ENCODE measurements at regions not wholly inside any gene's neighbourhood (a gene's known extent, or its start where the extent isn't known, plus 50 kb on each side); places are given as distances from the start of the nearest gene placed in this dataset.

DNA sequence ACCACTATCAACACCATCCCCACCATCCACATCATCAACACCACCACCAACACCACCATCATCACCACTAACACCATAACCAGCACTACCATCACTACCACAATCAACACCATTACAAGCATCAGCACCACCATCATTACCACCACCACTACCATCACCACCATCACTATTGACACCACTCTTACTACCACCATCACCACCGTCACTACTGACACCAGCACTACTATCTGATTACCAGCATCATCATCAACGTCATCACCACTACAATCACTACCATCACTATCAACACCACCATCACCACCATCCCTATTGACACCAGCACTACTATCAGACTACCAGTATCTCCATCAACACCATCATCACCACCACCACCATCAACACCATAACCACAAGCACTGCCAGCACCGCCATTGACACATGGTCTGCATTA lies 106.1 kb upstream of the RUNX3 start:
- no peak for DNase-seq

DNA sequence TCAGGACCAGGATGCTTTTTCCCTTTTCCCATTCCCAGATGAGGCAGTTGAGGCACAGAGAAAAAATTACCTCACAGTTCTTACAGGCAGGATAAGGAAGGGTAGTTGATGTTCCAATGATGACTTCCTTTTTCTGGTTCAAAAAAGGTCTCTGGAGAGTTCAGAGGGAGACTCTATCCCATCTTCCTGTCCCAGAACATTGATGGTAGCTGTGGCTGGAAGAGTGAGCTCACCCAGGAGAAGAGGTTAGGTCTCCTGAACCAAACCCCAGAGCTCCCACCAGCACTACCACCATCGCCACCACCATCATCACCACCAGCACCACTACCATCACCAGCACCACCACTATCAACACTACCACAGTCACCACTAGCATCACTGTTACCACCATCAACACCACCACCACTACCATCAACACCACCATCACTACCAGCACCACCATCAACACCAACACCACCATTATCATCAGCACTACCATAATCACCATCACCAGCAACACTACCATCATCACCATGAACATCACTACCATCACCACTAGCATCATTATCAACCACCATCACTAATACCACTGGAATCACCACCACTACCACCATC lies 105.5 kb upstream of the RUNX3 start:
- no peak for DNase-seq

DNA sequence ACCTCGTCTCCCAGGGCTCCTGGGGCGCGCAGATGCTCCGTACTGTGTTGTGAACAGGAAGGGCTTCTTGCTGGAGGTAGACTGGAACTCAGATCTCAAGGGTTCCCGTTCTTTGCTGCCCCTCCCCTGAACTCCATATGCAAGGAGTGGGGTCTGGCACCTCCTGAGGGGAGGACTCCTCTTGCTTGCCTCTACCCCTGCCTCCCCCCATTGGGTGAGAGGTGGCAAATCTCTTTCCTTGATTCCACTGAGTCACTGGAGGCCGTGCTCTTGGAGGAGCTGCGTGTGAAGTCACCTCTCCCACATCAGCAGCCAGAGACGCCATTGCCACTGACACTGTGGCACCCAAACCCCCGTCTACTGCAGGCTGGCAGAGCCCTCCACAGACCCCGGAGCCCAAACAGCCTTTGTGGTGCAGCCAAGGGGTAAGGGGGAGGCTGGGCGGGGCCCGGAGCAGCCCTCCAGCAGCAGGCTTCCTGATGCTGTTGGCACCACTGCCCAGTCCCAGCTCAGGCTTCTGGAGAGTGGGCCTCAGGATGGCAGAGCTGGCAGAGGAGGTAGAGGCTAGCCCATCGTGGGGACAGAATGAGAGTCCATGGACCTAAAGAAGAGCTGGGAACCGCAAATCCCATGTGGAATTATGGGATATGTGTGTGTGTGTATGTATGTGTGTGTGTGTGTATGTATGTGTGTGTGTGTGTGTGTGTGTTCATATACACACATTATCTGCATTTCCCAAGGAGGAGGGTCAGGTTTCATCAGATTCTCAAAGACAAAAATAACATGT lies 104.9 kb upstream of the RUNX3 start:
- no peak for DNase-seq

DNA sequence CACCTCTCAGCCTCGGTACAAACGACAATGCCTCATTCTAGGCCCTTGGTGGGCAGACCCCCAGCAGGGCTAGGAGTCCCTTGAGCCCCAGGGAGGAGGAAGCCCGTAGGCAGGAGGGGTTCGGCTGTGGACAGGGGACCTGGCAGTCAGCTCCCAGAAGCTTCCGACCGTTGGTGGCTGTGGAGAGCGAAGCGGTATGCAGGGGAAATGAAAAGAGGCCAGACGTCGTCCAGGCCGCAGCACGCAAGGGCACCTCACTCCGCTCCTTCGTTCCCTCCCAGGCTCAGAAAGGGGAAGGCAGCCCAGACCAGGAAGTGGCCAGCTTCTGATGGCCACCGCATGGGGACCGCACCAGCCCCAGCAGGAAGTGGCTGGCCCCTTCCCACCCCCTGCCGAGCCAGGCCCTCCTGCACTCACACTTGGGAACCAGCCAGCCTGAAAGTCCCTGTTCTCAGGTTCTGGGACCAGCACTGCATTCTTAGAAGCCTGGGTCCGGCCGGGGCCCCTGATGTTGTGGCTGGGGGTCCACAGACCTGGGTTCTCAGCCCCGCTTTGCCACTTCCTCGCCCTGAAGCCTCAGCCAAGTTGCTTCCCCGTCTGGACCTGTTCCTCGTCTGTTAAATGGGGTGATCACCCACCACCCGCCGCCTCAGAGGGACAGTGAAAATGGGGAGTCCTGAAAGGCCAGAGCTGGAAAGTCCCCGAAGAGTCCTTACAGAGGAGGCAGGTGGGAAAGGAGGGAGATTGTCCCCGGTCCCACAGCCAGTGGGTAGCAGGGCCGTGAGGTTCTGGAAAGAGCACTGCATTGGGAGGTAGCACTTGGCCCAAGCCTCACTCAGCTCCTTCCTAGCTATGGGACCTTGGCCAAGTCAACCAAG lies 104.0 kb upstream of the RUNX3 start:
- DNase-seq: peak in 2 of 3 donors; percentile 29 to 56

DNA sequence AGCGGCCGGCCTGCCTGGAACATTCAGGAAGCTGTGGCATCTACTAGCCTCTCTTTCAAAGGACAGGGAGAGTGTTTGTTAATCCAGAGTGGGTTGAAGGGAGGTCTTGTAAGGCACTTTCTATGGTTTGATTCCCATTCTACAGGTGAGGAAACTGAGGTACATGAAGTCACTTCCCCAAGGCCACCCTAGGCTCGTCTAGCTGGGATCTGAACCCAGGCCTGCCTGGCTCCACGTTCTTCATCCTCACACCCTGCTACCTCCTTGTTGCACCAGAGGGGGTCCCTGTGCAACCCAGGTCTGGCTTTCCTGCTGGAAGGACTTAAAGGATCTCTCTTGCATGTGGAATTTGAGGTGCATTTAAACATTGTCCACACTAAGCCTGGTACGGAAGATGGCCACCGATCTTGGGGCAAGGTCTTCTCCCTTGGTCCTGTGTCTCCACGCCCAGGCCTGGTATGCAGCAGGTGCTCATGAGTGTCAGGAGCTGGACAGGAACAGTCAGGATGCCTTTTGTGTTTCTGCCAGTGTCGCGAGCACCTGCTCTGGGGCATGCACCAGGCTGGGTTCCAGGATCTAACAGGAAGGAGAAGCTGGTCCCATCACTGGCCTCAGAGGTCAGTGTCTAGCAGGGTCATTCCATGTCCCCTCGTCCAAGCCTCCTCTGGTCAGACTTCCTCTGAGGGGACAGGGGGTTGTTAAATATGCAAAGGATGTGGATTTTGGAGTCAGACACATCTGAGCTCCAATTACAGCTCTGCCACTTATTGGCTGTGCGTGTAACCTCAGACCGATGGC lies 103.2 kb upstream of the RUNX3 start:
- DNase-seq: no peak

DNA sequence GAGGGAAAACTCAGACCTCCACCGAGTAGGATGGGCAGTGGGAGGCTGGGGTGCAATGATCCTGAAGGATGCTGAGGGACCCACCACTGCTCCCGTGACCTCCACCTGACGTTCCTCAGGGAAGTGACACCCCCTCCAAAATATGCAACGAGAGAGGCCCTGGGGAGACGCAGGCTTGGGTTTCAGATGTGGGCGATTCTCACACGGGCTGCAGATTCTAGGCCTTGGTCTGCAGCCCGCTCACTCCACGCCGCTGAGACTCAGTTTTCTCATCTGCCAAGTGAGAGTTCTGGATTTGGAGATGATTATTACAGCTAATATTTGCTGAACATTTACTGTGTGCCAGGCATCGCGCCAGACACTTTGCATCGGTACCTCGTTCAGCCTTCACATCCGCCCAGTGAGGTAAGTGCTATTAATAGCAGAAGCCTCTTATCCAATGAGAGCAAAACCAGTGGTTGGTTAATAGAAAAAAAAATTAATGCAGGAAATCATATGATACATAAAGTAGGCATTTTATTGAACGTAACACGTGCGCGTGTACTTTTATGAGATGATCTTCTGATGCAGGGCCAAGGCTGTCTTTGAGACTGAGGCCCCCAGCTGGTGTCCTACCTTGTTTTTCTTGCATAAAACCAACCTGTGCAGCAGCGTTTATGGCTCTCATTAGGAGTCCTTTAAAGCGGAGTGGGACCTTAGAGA lies 102.0 kb upstream of the RUNX3 start:
- peak; percentile 48 to 74 (median 67) for DNase-seq

DNA sequence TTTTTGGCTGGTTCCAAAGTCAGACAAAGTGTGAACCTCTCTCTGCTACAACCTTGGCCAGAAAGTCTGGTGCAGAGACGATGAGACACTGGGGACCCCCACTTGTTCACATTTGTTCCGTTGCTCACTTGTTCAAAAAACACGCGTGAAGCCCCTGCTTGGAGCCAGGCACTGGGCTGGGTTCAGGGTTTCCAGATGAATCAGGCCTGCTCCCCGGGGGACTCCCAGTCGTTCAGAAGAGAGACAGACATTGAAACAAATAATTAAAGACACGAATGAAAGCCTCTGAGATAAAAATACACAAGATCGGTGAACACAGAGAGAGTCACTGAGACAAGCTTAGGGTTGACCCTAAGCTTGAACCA lies 101.5 kb upstream of the RUNX3 start:
- DNase-seq: no peak

DNA sequence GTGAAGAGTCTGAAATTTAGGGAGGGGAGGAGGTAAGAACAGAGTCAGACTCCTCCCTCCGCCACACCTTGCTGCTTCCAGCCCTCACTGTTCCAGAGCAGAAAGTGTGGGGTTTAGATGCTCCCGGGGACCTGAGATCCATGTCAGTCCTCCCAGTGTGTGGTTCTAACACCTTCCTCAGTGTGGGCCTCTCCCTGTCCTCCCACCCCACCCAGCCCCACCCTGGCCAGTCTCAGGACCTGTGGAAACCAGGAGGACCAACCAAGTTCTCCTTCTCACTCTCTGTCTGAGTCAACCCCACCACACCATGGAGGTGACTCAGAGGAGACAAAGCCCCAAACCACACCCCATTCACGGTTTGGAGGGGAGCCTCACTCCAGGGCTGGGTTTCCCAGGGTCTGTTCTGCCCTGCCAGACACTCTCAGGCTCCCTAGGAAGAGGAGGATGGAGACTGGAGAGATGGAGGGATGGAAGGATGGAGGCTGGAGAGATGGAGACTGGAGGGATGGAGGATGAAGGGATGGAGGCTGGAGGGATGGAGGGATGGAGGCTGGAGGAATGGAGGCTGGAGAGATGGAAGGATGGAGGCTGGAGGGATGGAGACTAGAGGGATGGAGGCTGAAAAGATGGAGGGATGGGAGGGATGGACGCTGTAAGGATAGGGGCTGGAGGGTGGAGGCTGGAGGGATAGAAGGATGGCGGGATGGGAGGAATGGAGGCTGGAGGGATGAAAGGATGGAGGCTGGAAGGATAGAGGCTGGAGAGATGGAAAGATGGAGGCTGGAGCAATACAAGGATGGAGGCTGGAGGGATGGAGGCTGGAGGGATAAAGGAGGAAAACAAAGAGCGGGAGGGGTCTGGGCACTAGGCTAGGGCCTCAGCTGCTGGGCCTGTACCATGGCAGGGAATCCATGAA lies 100.9 kb upstream of the RUNX3 start:
- DNase-seq: no peak

DNA sequence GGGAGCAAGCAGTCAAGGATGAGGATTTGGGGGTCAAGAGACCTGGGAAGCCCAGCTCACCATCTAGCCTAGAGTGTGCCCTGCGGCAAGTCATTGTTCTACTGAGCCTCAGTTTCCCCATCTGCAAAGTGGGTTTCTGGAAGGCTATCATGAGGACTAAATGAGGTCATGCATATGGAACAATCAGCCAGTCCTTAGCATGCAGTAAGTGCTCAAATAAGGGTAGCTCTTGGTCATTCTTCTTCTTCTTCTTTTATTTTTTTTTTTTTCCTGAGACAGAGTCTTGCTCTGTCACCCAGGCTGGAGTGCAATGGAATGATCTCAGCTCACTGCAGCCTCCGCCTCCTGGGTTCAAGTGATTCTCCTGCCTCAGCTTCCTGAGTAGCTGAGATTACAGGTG lies 99.9 kb upstream of the RUNX3 start:
- no peak for DNase-seq

DNA sequence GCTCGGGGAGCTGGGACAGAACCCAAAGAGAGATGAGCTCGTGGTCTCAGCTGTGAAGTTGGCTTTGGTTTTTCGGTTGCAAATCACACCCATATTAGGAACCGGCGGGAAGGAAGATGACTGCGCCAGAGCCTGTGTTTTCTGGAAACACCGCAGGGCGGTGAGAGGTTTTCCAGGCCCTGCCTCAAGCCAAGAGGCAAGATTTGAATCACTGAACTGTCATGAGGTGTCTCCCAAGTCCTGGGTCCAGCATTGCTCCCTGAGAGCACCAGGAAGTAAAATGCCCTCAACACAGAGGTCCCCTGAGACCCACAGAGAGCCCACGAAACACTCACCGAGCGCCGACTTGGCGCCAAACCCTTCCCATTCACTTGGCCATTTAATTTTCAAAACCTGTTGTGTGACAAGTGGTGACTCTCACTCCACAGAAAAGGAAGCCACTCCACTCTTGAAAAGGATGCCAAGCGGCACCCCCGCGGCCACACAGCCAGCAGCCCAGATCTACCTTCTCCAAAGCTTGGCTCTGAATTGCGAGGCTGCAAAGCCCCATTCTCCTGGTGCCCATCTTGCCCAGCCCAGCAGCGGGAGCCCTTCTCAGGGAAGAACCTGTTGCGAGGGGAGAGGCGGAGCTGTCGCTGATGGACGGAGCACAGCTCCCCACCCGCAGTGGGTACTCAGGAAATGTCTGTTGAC lies 99.0 kb upstream of the RUNX3 start:
- DNase-seq: peak in 1 of 3 donors; percentile 58

DNA sequence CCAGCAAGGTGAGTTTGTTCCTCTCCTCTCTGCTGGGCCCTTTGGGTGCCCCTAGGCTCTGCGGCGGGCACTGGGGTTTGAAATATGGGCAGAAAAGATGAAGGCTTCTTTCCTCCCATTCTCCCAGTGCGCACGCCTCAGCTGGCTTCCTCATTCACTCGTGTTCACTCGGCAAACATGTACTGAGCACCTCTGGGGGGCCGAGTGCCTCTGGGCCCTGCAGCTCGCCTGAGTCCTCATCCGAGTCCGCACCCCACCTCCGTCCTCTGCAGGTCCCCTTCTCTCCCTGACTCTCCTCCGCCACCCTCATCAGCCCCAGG lies 98.5 kb upstream of the RUNX3 start:
- DNase-seq: no peak

DNA sequence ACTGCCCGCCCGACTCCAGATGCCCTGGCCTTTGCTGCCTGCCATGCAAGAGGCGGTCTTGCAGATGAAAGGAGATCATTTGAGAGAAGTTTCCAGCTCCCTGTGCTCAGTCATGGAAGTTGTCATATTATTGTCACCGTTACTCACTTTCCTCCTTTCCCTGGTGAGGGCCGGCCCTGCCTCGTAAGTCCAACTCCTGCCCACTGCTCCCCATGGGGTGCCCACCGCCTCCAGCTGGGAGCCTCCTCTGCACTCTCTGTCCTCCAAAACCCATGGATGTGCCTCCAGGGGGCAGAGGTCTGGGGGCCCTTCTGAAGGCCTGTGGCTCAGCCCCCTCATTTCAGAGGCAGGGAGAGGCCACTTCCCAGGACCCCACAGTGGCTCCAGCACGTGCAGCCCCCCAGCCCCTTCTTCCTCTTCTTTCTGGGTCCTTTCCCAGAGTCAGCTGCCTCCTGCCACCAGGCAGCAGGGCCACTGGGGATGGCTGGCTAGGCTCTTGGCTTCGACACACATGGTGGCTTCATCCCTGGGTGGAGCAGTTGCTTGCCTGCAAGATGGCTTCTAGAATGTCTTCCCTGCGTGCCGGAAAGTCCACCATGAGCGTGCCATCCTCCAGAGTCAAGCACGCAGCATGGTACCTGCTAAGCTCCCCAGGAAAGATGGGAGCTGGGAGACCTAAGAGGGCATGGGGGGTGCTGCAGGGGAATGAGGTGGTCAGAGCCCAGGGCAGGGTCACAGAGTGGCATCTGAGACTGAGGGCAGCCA lies 97.9 kb upstream of the RUNX3 start:
- DNase-seq: no peak

DNA sequence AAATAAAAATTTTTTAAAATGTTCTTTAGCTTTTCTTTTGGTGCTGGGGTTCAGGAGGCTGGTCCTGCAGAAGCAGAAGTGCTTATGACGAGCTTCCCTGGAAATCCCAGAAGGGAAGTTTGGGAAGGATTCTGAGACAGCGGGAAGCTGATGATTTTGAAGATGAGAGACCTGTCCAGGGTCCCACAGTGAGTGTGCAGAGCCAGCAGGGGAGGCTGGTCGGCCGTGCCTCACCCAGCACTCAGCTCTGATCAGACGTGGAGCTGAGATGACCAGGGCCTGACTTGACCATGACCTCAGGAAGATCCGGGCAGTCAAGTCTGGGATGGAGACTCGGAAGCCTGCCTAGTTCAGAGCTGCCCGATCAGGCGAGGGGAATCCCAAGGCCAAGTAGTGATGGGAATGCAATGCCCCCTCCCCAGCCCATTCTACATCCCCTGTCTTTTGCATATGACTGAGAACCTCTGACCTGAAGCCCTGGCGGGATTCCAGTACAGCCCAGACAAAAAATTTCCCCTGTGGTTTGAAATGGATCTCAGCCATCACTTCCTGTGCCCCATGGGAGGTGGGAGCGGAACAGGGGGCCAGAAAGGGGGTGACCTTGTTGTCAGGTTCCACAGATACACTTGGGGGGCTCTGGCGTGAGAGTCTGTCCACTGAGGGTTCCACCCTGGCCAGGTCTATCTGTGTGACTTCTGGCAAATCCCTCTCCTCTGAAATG lies 96.8 kb upstream of the RUNX3 start:
- DNase-seq: no peak

DNA sequence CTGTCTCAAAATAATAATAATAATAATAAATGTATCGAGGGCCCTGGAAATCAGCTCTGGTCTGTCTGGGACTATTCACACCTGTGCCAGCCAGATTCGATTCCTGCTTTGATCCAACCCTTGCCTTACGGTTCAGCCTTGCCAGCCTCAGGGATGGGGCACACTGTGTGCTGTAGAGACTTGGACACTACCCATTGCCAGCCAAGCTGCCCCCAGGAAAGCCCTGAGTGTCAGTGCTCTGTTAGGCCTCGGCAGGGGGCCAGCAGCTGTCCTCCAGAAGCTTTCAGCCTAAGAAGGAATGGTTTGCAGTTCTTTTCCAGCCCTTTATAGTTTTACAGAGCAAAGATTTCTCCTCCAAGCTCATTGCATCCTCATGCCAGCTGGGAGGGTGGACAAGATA lies 96.2 kb upstream of the RUNX3 start:
- DNase-seq: no peak

DNA sequence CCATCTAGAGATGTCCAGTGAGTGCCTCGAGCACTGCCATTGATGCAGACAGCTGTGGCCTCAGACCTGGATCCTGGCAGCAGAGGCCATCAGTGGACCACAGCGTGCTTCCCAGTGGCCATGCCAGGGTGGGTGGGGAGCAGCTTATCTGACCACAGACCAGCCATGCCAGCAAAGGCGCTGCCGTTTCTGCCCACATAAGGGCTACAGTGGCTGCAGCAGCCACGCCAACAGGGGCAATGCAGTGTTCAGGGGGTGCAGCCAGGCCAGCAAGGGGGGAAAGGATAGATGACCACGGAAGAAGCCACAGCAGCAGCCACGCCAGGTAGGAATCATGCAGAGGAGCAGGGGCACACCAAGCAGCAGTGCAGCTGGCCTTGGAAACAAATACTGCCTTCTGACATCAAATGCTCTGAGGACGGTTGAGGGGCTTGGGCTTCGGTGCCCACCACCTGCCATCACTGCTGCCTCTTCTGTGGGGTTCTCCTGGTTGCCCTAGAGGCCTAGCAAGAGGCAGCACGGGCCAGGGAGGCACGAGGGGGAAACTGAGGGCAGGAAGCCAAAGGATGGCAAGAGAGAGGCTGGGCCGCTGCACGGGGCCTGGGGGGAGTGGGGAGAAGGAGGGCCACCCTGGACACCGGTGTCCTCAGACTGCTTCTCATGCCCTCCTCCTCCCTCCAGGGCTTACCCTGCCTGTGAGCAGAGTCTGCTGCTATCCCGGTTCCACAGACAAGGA lies 94.7 kb upstream of the RUNX3 start:
- DNase-seq: no peak

DNA sequence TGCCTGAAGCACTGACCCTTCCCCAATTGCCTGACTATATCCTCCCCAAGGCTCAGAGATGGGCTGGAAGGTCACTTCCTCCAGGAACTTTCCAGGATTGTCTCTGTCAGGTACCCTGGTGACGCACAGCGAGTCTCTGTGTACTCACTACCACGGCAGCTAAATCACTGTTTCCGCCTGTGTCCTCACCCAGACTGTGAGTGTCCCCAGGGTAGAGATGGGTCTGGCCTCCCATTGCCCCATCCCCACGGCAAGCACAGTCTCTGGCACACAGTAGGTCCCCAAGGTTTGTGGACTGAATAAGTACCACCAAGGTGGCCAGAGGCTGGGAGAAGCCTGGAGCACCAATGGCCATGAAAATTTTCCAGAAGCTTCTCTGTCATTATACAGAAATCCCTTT lies 93.8 kb upstream of the RUNX3 start:
- no peak for DNase-seq

DNA sequence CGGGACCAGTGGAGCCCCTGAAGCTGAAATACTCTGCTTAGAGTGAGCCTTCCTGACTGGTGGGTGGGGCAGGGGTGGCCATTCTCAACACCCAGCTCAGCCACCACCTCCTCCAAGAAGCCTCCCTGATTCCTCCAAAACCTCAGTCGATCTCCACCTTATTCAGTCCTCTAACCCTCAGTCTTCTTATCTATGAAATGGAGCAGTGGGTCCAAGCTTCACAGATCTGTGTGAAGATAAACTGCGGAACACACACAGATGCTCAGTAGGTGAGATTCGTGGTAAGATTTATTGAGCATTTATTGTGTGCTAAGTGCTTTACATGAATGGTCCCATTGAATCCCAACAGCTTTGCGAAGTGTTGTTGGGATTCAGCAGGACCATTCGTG lies 93.1 kb upstream of the RUNX3 start:
- no peak for DNase-seq

Data from muscle of back (tissue), 3 donors.